HG02623 (cell line): ENCODE measurements at regions not wholly inside any gene's neighbourhood (a gene's known extent, or its start where the extent isn't known, plus 50 kb on each side); places are given as distances from the start of the nearest gene placed in this dataset.
"Not testable (repeated sequence)": the region's sequence is repeated elsewhere in the genome, so short reads cannot be mapped to it uniquely, and the experiment has no call there.

Source experiments
- ATAC-seq: cut with Tn5 transposase; IDR thresholded peaks from one replicate; pipeline ENCODE4 v1.9.1; 2021; ENCODE audit warnings: moderate library complexity; ENCODE audit not compliant: unreplicated experiment

DNA sequence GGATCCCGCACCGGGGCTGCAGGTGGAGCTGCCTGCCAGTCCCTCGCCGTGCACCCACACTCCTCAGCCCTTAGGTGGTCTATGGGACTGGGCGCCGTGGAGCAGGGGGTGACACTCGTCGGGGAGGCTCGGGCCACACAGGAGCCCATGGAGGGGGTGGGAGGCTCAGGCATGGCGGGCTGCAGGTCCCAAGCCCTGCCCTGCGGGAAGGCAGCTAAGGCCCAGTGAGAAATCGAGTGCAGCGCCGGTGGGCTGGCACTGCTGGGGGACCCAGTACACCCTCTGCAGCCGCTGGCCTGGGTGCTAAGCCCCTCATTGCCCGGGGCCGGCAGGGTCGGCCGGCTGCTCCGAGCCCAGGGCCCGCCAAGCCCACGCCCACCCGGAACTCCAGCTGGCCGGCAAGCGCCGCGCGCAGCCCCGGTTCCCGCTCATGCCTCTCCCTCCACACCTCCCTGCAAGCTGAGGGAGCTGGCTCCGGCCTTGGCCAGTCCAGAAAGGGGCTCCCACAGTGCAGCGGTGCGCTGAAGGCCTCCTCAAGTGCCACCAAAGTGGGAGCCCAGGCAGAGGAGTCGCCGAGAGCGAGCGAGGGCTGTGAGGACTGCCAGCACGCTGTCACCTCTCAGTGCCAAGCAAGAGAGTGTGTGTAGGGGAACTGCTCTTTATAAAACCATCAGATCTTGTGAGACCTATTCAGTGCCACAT, 845.1 kb downstream of the CDH18 start:
- ATAC-seq, result not testable (repeated sequence)

DNA sequence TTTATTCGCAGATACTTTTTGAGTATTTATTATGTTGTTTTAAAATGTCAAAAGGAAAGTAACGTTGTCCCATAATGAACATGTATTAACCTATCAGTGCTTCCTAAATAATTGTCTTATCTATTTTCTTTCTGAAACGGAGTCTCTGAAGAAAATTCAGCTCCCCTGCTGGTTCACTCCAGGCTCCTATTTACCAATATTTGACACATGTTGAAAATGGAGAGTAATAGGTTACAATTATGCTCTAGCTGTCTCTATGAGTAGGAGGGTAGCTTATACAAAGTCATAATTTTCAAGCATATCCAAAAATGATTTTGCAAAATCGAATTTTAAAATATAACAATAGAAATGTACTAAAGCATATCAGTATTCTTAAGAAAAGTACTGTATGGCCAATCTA, 844.1 kb downstream of the CDH18 start:
- ATAC-seq, result no peak

- no peak for ATAC-seq
Observed at GRCh38 chr5:19169426-19169825, 818.6 kb downstream of the CDH18 start.

- ATAC-seq, result no peak
Observed at GRCh38 chr5:19172926-19173470, 815.0 kb downstream of the CDH18 start.

GRCh38 chr5:19175776-19176570, 812.0 kb downstream of the CDH18 start:
- ATAC-seq, result no peak

- ATAC-seq, result no peak
Observed at GRCh38 chr5:19179571-19179970, 808.4 kb downstream of the CDH18 start.

GRCh38 chr5:19189176-19189575, 798.8 kb downstream of the CDH18 start:
- ATAC-seq, result no peak

- ATAC-seq, result no peak
Observed at GRCh38 chr5:19193631-19194030, 794.4 kb downstream of the CDH18 start.

DNA sequence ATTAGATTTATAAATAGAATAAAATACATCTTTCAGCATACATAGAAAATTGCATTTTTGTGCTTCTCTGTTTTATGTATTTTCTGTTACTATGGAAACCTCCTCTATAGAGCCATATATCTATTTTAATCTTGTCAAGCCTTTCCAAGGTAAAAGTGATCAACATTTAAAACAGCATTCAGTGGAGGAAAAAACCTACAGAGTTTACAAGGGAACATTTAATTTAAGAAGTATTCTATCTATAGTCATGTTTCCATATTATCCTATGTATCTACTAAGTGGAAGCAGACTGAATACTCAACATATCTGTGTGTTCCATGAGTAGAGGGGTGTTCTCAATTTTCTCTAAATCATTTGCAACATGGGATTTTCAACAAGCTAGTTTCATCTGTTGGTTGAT, 791.4 kb downstream of the CDH18 start:
- ATAC-seq, result no peak

DNA sequence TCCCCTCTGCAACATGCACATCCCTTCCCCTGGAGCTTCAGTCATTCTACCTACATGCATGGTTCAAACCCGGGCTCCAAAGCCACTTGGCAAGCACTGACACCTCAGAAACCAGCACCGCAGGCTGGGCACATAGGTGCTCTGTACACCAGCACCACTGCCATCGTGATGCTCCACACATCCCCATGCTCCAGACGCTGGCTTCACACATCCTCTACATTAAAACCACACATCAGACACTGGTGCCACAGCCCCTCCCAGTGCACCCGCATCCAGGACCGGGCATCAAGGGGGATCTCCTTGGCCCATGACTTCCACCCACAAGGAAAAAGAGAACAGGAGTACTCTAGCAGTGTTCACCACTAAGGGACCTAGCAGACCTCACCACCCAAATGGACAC, 787.7 kb downstream of the CDH18 start:
- no peak for ATAC-seq

DNA sequence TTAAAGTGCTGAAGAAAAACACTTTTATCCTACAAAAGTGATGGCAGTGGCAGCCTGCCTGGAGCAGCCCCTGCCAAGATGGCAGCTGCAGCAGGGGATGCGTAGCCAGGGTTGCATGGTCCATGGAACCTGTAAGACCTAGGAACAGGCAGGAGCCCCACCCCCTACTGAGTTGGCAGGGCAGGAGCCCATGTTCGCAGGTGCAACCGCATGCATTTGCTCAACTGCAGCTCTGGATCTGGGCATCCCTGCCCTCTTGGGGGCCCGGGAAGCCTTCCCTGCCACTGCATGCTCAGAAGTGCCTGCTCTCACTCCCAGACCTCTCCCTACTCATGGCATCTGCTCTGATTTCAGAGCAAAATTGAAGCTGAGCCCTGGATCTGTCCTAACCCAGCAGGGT, 779.6 kb downstream of the CDH18 start:
- no peak for ATAC-seq

DNA sequence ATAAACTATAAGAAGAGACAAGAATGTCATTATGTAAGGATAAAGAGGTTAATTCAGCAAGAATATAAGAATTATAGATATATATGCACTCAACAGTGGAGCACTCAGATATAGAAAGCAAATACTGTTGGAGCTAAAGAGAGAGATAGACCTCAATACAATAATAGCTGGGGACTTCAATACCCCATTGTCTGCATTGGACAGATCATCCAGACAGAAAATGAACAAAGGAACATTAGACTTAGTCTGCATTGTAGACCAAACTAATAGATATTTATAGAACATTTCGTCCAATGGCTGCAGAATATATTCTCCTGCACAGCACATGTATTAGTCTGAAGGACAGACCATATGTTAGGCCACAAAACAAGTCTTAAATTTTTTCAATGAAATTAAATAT, 777.1 kb downstream of the CDH18 start:
- ATAC-seq, result no peak

GRCh38 chr5:19229179-19229835, 758.7 kb downstream of the CDH18 start:
- ATAC-seq, result no peak

DNA sequence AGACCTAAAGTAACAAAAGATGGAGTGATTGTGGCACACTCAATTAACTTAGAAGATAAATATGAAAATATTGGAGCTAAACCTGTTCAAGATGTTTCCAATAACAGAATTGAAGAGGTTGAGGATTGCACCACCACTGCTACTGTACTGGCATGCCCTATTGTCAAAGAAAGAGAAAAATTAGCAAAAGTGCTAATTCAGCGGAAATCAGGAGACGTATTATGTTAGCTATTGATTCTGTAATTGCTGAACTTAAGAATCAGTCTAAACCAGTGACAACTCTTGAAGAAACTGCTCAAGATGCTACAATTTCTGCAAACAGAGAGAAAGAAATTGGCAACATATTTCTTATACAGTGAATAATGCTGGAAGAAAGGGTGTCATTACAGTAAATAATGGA, 754.4 kb downstream of the CDH18 start:
- no peak for ATAC-seq

- ATAC-seq, result no peak
Observed at GRCh38 chr5:19235101-19235584, 752.9 kb downstream of the CDH18 start.

GRCh38 chr5:19240170-19240569, 747.8 kb downstream of the CDH18 start:
- ATAC-seq, result no peak

- no peak for ATAC-seq
Observed at GRCh38 chr5:19241690-19242089, 746.3 kb downstream of the CDH18 start.

DNA sequence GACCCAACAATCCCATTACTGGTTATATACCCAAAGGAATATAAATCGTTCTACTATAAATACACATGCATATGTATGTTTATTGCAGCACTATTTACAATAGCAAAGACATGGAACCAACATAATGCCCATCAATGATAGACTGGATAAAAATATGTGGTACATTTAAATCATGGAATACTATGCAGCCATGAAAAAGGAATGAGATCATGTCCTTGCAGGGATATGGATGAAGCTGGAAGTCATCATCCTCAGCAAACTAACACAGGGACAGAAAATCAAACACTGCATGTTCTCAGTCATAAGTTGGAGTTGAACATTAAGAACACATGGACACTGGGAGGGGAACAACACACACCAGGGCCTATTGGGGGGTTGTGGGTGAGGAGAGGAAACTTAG, 741.8 kb downstream of the CDH18 start:
- not testable (repeated sequence) for ATAC-seq

DNA sequence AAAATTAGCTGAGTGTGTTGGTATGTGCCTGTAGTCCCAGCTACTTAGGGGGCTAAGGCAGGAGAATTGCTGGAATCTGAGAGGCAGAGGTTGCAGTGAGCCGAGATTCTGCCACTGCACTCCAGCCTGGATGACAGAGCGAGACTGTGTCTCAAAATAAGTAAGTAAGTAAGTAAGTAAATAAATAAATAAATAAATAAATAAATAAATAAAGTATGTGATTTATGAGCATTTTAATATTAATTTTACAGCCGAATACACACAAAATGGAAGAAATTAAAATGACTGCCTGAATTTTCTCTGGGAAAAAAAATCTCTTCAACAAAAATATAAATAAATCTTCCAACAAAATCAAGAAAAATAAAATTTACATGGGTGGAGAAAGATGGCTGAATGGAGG, 740.7 kb downstream of the CDH18 start:
- no peak for ATAC-seq

DNA sequence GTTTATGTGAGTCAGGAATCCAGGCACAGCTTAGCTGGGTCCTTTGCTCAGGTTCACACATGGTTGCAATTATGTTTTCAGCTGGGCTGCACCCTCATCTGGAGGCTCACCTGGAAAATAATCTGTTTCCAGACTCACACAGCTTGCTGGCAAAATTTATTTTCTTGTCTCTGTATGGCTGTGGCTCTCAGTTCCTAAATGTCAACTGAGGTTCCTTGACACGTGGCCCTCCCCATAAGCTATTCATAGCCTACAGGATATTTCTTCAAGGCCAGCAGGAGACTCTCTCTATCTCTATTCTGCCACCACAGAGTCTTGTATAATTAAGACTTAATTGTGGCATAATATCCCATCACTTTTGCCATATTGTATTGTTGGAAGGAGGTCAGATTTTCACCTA, 732.0 kb downstream of the CDH18 start:
- ATAC-seq, result no peak

- no peak for ATAC-seq
Observed at GRCh38 chr5:19258686-19259085, 729.3 kb downstream of the CDH18 start.

DNA sequence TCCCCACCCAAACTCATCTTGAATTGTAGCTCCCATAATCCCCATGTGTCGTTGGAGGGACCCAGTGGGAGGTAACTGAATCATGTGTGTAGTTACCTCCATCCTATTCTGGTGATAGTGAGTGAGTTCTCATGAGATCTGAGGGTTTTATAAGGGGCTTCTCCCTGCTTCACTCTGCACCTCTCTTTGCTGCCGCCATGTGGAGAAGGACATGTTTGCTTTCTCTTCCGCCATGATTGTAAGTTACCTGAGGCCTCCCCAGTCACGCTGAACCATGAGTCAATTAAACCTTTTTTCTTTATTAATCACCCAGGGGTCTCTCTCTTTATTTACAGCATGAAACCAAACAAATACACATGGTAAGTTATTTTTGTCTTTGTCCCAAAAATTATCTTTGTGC, 726.1 kb downstream of the CDH18 start:
- no peak for ATAC-seq
